ENCODE measurements at regions not wholly inside any gene's neighbourhood (a gene's known extent, or its start where the extent isn't known, plus 50 kb on each side); places are given as distances from the start of the nearest gene placed in this dataset.
"Not testable (repeated sequence)": the region's sequence is repeated elsewhere in the genome, so short reads cannot be mapped to it uniquely, and the experiment has no call there.

DNA sequence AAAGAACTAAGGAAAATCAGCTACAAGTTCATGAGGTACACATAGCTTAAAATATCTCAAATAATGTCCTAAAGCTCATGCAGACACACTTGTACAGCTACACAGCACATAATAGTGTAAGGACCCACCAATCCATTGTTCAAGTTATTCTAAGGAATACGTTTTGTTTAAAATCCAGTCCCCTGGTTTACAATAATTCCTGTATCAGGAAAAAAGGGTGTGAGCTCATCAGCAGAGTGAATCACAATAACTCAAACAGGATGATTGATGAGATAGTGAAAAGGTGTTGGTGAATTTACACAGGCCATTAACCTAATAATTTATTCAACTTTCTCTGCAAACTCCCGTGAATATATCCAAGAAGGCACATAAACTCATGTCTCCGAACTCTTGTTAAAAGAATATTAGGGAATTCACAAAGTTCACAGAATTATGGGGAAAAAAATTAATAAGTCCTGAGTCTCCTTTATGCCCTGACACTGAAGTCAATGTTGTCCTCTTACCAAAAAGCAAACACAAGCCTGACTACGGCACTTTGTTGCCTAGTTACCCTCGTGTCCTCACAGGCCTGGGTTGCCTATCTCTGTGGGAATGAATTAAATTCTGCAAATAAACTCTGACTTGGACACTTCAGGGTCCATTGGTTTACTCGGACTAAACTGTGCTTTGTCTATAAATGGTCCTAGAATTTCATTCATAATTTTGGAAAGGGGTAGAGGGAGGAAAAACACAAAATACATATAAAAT lies 142.8 kb upstream of the PDE4D start:
- no peak for DNase-seq

DNA sequence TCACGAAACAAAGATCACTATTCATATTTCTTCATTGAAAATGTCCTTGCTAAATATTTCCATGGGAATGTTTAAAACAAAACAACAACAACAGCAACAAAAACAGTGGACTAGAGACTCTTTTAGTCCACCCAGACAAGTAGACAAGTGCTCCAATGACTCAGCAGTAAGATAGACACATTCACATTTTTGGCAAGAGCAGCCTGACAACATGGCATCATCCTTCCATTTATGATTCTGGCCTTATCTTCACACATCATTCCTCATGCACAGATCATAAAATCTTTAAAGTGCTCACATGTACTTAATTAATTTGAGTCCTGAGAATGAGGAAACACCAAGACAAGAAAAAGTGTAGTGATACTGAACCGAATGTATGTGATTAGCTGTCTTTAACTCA lies 132.6 kb upstream of the PDE4D start:
- no peak for DNase-seq

DNA sequence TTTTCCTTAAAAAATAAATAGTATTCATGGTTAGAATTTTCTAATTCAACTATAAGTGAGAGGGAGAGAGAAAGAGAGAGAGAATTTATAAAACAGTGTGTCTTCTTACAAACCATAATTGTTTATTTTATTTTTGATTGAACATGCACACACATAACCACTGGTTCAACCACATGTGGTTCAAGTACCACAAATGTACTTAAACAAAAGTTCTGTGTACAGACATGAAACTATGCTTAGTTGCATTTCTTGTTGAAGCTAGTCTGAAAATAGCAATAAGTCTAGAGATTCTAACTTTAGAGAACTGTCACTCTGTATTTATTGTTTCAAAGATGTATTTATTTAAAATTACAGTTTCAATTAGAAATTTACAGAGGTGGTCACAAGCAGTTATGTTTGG lies 130.6 kb upstream of the PDE4D start:
- DNase-seq = no peak

DNA sequence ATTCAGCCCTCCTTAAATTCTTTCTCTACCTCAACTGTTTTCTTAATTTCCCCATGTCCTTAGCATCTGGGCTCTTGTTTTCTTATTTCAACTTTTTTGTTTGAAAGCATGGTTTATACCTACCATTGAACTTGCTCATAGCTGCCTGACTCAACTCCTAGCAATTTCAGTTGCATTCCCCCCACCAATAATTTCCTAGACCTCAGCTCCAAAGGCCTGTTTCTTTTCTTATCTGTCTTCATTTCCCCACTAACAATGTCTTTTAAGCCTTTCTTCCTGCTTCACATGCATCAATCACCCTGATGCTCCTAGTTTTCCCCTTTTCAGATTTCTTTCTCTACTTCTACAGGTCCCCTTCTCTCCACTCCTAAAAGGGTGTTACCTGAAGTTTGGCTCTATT lies 129.7 kb upstream of the PDE4D start:
- no peak for DNase-seq

DNA sequence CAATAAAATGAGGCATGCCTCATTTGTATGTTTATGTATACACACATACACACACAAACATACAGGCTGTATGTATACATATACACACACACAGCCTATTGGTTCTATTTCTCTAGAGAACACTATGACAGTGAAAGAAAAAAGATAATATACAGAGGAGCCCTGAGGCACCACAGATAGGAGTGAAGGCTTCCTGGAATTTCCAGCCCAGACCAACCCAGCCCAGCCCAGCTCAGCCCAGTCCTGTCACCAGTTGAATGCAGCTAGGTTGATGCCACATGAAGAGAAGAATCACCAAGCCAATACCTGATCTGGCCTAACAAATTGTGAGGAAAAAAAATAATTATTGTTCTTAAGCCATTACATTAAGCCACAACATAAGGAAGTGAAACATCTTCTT lies 126.9 kb upstream of the PDE4D start:
- DNase-seq = no peak

DNA sequence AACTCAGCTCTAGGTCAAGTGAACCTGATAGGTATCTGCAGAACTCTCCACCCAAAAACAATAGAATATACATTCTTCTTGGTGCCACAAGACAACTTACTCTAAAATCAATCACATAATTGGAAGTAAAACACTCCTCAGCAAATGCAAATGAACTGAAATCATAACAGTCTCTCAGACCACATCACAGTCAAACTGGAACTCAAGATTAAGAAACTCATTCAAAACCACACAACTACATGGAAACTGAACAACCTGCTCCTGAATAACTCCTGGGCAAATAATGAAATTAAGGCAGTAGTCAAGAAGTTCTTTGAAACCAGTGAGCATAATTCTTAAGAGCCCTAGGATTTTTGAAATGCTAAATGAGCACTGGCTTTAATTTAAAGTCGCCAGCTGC lies 125.4 kb upstream of the PDE4D start:
- DNase-seq = not testable (repeated sequence)

DNA sequence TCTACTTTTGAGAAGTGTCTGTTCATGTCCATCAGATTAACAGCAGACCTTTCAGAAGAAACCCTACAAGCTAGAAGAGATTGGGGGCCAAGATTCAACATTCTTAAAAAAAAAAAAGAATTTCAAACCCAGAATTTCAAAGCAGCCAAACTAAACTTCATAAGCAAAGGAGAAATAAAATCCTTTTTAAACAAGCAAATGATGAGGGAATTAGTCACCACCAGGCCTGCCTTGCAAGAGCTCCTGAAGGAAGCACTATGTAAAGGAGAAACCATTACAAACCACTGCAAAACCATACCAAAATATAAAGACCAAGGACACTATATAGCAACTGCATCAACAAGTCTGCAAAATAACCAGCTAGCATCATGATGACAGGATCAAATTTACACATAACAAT lies 124.6 kb upstream of the PDE4D start:
- DNase-seq = no peak

DNA sequence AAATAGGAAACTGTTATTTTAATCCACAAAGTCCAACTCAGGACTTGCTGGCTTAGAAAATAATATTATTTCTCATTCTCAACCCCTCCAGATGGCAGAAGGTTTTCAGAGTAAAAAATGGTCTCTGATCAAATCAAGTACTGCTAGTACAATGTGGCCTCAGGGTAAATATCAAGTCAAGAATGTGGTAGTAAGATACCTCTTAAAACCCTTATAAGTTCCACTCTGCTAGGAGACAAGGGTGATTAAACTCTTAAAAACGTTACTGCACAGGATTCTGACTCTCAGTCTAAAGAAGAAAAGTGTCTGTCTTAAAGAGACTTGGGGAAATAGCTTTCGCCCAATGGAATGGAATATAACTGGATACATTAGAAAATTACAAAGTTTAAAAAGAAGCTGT lies 120.8 kb upstream of the PDE4D start:
- DNase-seq = no peak

DNA sequence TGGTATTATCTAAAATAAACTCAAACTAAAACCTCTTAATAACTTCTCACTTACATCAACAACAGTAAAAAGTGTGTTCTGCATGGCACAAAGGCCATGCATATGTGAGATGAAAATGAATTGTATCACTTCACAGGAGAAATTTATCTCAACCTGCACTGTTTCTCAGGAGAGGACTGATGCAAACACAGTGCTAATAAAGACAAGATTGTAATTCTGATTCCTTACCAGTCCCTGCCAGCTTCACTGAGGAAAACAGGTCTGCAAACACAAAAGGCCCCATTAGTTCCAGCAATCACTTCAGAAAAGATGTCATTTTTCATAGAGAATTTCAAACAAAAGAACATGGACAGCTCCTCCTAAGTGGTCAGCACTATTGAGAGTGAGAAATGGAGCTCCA lies 117.3 kb upstream of the PDE4D start:
- DNase-seq = no peak

DNA sequence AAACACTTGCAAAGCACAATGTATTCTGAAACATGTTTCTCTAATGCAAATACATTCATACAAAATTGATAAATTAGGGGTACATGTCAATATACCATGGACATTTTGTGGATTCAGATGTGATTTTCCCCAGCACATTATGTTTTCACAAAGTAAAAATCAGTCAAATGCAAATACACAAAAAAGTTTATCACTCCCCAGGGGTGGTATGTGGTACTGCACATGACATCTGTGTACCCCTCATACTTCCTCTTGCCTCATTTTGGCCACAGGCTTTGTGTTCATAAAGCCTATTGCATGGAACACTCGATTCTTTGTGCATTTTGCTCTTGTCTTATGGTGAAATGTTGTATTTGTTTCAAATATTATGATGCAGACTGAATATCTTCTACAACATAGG lies 116.8 kb upstream of the PDE4D start:
- DNase-seq = no peak

DNA sequence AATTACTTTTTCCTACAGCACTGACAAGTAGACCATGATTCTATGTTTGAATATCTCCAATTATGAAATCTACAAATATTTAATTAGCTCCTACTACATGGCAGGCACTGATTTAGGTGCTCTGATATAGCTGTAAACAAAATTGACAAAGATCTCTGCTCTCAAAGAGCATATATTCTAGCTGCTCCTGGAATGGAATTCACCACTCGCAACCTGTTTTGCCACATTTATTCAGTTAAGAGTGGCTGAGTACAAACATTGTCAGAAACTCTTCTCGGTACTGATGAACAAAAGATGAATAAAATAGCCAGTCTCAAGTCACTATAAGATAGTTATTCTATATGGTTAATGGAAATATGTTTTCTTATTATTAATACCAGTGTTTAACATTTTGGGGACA lies 114.2 kb upstream of the PDE4D start:
- DNase-seq = no peak

DNA sequence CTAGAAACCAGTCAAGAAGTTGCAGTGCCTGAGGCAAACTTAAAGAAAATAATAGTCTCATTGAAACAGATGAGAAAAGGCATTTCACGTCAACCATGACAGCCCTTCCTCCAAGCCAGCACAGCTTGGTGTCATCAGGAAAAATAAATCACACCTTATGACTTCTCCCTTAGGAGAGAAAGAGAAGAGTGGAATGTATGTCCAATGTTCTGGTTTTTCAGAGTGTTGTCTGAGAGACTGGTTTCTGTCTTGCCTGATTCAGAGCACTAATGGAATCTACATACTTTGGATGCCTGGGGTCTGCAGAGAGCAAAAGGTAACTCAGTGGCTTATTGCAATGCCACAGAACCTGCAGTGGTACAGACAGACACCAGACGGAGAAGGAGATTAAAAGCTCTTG lies 105.5 kb upstream of the PDE4D start:
- DNase-seq = no peak

DNA sequence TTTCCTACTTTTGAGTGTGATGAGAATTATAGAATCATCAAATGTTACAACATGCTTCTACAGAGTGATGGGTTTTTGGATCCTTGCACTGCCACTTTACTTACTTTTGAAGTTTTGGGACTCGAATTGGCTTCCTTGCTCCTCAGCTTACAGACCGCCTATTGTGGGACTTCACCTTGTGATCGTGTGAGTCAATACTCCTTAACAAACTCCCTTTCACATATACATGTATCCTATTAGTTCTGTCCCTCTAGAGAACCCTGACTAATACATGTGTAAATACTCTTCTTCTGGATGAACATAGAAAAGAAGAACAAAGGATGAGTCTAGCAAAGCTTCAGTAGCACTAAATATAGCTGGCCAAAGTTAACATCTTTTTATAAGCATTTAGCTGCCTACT lies 98.7 kb upstream of the PDE4D start:
- no peak for DNase-seq

DNA sequence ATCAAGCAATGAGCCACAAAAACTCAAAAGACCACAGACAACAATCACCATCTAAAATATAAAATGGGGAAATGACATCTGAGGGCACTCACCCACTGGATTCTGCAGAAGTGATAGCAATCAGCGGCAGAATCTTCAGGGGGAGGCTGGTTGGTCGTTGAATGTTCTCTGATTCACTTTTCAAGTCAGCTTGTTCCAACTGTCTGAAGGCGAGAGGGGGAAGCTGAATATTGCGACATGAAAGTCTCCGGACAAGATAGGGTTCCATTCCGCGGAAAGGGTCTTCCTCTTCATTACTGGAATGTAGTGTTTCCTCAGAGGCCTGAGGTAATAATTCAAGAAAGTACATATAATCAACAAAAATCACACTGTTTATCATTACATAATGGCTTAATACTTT lies 94.9 kb upstream of the PDE4D start:
- no peak for DNase-seq

DNA sequence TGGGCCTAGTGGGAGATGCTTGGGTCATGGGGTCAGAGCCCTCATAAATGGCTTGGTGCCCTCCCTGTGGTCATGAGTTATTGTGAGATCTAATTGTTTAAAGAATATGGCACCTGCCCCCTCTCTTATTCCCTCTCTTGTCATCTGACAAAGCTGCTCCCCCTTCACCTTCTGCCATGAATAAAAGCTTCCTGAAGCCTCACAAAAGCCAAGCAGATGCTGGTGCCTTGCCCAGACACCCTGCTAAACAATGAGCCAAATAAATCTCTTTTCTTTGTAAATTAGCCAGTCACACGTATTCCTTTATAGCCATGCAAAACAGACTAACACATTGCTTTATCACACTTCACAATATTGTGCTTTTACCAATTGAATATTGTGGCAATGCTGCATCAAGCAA lies 82.8 kb upstream of the PDE4D start:
- DNase-seq = no peak

DNA sequence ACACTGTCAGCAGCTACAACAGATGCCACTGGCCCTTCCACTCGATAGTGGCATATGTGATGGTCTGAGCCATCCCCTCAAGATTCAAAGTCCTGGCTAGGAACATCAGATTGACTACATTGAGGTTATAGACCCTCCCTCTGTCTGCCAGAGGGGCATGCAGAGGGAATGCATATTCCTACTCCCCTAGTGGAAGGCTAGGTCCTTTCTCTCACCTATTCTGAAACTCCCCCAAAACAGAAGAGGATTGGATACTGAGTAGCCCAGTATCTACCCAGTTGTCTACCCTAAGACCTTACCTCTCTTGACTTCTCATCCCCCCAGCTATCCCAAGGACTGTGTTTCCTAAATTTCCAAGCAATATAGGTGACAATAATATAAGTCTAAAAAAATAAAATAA lies 78.5 kb upstream of the PDE4D start:
- DNase-seq = no peak

DNA sequence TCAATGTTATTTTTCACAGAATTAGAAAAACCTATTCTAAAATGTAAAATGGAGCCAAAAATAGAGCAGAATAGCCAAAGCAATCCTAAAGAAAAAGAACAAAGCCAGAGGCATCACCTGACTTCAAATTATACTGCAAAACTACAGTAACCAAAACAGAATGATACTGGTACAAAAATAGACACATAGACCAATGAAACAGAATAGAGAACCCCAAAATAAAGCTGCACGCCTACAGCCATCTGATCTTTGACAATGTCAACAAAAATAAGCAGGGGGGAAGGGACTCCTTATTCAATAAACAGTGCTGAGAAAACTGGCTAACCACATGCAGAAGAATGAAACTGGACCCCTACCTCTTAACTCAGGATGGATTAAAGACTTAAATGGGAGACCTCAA lies 65.8 kb upstream of the PDE4D start:
- no peak for DNase-seq

DNA sequence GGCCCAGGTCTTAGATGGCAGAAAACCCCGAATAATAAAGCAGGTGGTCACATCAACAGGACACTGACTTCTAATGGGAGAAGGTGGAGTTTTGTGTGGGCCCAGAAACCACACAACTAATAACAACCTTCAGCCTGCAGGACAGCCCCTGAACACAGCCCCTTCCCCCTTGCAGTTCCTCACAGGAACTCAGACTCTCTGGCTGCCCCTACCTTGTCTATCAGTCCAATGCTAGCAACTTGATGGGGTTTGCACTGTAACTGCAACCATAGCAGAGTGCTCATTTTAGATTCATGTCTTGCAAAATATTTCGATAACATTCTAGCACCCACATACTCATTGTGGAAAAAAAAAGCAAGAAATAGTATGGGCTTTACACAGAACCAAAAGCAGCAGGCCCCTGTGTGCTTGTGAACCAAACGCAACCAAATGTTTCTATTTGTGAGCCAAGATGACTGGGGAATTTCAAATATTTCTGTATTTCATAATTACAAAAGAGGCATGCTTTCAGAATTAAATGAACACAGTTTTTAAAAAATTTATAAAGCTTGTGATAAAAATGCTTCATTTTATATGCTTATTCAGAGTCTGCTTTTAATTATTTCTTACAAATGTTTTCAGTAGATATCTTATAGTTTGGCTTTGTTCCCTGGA lies 62.7 kb upstream of the PDE4D start:
- no peak for DNase-seq

DNA sequence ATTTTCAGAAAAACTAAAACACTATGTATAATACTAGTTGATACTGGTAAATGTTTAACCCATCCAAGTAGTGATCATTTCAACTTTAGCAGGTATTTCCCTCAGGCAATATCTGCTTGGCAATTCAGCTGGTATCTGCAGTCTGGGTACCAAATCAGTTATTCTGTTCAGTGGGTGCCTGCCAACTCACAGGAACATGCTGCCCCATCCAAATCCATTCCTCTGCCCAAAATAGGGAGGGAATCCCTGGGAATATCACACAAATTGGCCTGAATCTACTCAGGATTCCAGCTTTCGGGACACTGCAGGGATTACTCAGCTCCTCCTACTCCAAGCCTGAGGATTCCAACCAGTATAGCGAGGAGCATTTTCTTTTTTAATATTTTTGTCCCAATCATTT lies 61.7 kb upstream of the PDE4D start:
- DNase-seq = no peak

DNA sequence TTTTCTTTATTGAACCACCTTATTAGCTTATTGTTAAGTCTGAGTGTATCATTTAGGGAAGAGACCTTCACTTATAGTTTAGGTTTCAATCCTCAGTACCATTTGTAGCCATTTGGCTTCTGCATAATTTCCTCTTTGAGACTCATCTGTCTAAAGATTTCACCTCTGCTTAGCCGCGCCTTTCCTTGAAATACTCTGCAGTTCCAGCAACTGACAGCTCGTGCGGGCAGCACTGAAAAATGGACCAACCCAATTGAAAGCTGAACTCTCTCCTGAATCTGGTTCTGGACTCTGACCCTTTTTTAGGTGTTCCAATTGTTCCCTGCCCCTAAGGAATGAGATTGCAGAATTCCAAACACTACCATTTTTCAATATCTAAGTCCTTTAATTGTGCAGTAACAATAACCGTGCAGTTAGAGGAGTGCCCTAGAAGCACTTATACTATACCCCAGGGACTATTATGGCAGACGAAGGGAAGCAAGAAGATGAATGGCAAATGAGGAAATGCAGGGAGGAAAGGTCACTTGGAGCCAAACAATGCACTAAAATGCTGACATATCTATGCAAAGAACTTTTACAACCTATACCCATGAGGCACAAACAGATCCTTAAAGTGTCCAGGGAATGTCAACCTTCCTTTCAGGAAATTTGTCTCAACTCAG lies 50.1 kb upstream of the PDE4D start:
- no peak for DNase-seq
